SH-SY5Y (cell line): ENCODE measurements at regions not wholly inside any gene's neighbourhood (a gene's known extent, or its start where the extent isn't known, plus 50 kb on each side); places are given as distances from the start of the nearest gene placed in this dataset.

Experiments used
- GATA2 ChIP-seq: IDR thresholded peaks from 2 replicates; pipeline ENCODE4 v1.6.1; 2011; ENCODE audit warnings: mild to moderate bottlenecking, low read depth, low read length
- GATA3 ChIP-seq: IDR thresholded peaks from 2 replicates; pipeline ENCODE4 v1.6.1; 2011; ENCODE audit warnings: low read depth, mild to moderate bottlenecking, low read length, moderate library complexity

DNA sequence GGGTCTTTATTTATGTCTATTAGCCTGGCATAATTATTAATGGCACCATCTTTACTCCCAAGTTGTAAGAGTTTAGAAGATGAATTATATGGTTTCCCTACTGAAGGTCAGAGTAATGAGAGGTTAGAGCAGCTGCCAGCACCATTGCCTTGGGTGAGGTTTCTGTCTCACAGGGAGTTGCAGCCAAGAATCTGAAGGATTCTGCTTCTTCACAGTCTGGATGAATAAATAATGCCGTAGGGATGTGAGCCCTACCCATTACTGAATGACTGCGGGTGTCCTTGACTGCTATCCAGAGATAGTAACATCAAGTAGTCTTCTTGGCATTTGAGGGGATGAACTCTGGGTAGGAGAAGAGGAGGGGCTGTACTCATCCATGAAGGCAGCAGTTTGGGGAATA, 52.8 kb upstream of the SMIM36 start:
- no peak for TF ChIP-seq GATA2
- no peak for TF ChIP-seq GATA3
